HEK293 (cell line): ENCODE measurements at regions not wholly inside any gene's neighbourhood (a gene's known extent, or its start where the extent isn't known, plus 50 kb on each side); places are given as distances from the start of the nearest gene placed in this dataset.

ENCODE experiments used
- CTCF ChIP-seq: fragments of 450-650 bp; formaldehyde crosslinking; IDR thresholded peaks from 2 replicates; pipeline ENCODE4 v1.5.1; 2016; ENCODE audit warnings: missing biosample characterization, missing genetic modification characterization
- ZBTB7A ChIP-seq: fragments of 450-650 bp; formaldehyde crosslinking; IDR thresholded peaks from 2 replicates; pipeline ENCODE4 v1.5.1; 2016; ENCODE audit warnings: low read depth, missing biosample characterization, missing genetic modification characterization
- ZNF23 ChIP-seq: fragments of 450-650 bp; formaldehyde crosslinking; IDR thresholded peaks from 2 replicates; pipeline ENCODE4 v1.5.1; 2016; ENCODE audit warnings: missing biosample characterization, missing genetic modification characterization, borderline replicate concordance
- ZNF24 ChIP-seq: fragments of 450-650 bp; formaldehyde crosslinking; IDR thresholded peaks from 2 replicates; pipeline ENCODE4 v1.5.1; 2016; ENCODE audit warnings: missing biosample characterization, missing genetic modification characterization
- TF ChIP-seq, protein P1 (sequence below): fragments of 450-650 bp; formaldehyde crosslinking; IDR thresholded peaks from 2 replicates; pipeline ENCODE4 v1.5.1; 2016; ENCODE audit warnings: missing biosample characterization, missing genetic modification characterization

DNA sequence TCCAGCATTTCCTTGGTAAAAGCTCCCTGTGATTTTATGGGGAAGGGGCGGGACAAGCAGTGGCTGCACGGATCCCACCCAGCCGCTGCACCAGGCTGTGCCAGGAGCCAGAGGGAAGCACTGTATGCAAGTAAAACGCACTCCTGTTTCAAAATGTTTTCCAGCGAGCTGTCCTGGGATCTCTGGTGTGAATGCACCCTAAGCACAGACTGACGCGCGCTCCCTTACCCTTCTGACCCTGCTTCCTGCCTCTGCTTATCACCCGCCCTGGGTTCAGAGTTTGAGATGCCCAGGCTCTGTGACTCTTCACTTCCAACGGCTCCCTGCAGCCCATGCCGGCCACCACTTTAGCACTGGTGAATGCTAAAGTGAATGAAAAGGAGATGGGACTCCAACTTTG lies 131.2 kb downstream of the RHOU start:
- no peak for TF ChIP-seq CTCF (tag by site-specific recombination)
- TF ChIP-seq ZNF24 (tag by site-specific recombination) = no peak
- TF ChIP-seq, protein P1, sequence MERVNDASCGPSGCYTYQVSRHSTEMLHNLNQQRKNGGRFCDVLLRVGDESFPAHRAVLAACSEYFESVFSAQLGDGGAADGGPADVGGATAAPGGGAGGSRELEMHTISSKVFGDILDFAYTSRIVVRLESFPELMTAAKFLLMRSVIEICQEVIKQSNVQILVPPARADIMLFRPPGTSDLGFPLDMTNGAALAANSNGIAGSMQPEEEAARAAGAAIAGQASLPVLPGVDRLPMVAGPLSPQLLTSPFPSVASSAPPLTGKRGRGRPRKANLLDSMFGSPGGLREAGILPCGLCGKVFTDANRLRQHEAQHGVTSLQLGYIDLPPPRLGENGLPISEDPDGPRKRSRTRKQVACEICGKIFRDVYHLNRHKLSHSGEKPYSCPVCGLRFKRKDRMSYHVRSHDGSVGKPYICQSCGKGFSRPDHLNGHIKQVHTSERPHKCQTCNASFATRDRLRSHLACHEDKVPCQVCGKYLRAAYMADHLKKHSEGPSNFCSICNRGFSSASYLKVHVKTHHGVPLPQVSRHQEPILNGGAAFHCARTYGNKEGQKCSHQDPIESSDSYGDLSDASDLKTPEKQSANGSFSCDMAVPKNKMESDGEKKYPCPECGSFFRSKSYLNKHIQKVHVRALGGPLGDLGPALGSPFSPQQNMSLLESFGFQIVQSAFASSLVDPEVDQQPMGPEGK (tag by site-specific recombination) = no peak
- TF ChIP-seq ZNF23 = no peak
- no peak for TF ChIP-seq ZBTB7A (tag by site-specific recombination)
